Kidney (tissue), 13 donors: ENCODE measurements at regions not wholly inside any gene's neighbourhood (a gene's known extent, or its start where the extent isn't known, plus 50 kb on each side); places are given as distances from the start of the nearest gene placed in this dataset.
A peak's percentile ranks its signal among the peaks of the same experiment; 100 is the strongest.

Experiments
- DNase-seq, 5 donors: peaks; one replicate each; pipeline ENCODE4 v3.0.0-alpha.2; 2013 to 2020
- FAIRE-seq: peaks from 2 replicates; lab custom pipeline; 2012; peaks lifted over from hg19 to GRCh38; lab: Jason Lieb, UNC
- H3K27ac ChIP-seq, 2 donors: one replicate each; pipeline ENCODE4 v1.7.0; 2013; ENCODE audit warnings: low read depth in 2 of 2, low read length in 2 of 2, inconsistent platforms in 1 of 2
- H3K27me3 ChIP-seq: one replicate; pipeline ENCODE4 v1.7.1; 2013; ENCODE audit warnings: low read length, inconsistent platforms; ENCODE audit not compliant: control insufficient read depth, insufficient read depth
- H3K36me3 ChIP-seq, 3 donors: one replicate each; pipeline versions ENCODE4 v1.7.0 to v1.7.1; 2013; ENCODE audit warnings: low read length in 3 of 3, control low read depth in 1 of 3, inconsistent platforms in 1 of 3; ENCODE audit not compliant: insufficient read depth in 3 of 3, control insufficient read depth in 2 of 3
- H3K4me1 ChIP-seq, 3 donors: one replicate each; pipeline versions ENCODE4 v1.7.0 to v1.7.1; 2013; ENCODE audit warnings: low read length in 3 of 3, inconsistent platforms in 1 of 3, low read depth in 1 of 3; ENCODE audit not compliant: control insufficient read depth in 2 of 3, insufficient read depth in 2 of 3
- H3K4me3 ChIP-seq, 3 donors: one replicate each; pipeline versions ENCODE4 v1.7.0 to v1.8.1; 2013; ENCODE audit warnings: low read length in 3 of 3, control low read depth in 1 of 3, inconsistent platforms in 1 of 3
- H3K9ac ChIP-seq, 3 donors: one replicate each; pipeline versions ENCODE4 v1.7.0 to v1.7.1; 2013; ENCODE audit warnings: low read length in 3 of 3, control low read depth in 1 of 3, inconsistent platforms in 1 of 3
- H3K9me3 ChIP-seq, 3 donors: one replicate each; pipeline versions ENCODE4 v1.7.0 to v1.7.1; 2013; ENCODE audit warnings: low read length in 3 of 3, control low read depth in 1 of 3, inconsistent platforms in 1 of 3; ENCODE audit not compliant: control insufficient read depth in 2 of 3, insufficient read depth in 1 of 3
- CTCF ChIP-seq: IDR thresholded peaks from 3 replicates; pipeline ENCODE4 v1.5.1; 2012; ENCODE audit warnings: mild to moderate bottlenecking, moderate library complexity, borderline replicate concordance; ENCODE audit not compliant: insufficient read depth; ENCODE audit errors: extremely low read depth
- intact Hi-C: fragments of 100-400 bp; cut with DNase I; formaldehyde crosslinking; loops from one replicate; pipeline ENCODE4 v1.11.1; 2022
- donor health status: control.
- donor health status: control.
- donor health status: control.
- donor health status: control.
- donor health status: control.
- donor health status: DM: yes; HTN: yes; CAD: no.
- donor health status: Normal renal cell carcinoma (clear cell type).

- intact Hi-C loops = no loop called here
- DNase-seq = peak in 1 of 5 donors; percentile 19
Observed at GRCh38 chr10:42995537-42995936, 81.3 kb upstream of the RET start.

GRCh38 chr10:42996588-42996987, 80.3 kb upstream of the RET start:
- no peak for FAIRE-seq
- no peaks in the 10 kb centered on the region for H3K4me1 ChIP-seq
- intact Hi-C loops = no loop called here
- no peak overlapping the region for H3K9ac ChIP-seq
- H3K27me3 ChIP-seq = no peaks in the 10 kb centered on the region
- H3K4me3 ChIP-seq = no peak overlapping the region
- no peaks in the 10 kb centered on the region for H3K9me3 ChIP-seq
- H3K36me3 ChIP-seq = no peaks in the 10 kb centered on the region
- DNase-seq = no peak
- no peak for TF ChIP-seq CTCF
- H3K27ac ChIP-seq = no peak overlapping the region

More at GRCh38 chr10:42995537-42995936, 81.3 kb upstream of the RET start:
- Histone ChIP-seq H3K4me3 (no peak overlapping the region), H3K4me1 (no peaks in the 10 kb centered on the region), H3K27me3 (no peaks in the 10 kb centered on the region), H3K9ac (no peak overlapping the region), H3K27ac (no peak overlapping the region), H3K36me3 (no peaks in the 10 kb centered on the region), H3K9me3 (no peaks in the 10 kb centered on the region)
- no peak for TF ChIP-seq CTCF
- FAIRE-seq = no peak

- no peak for TF ChIP-seq CTCF
- Histone ChIP-seq H3K4me1 (no peaks in the 10 kb centered on the region), H3K9ac (no peak overlapping the region), H3K9me3 (no peaks in the 10 kb centered on the region), H3K36me3 (no peaks in the 10 kb centered on the region), H3K27ac (no peak overlapping the region), H3K4me3 (no peak overlapping the region), H3K27me3 (no peaks in the 10 kb centered on the region)
- no peak for FAIRE-seq
- DNase-seq = no peak
- intact Hi-C loops = no loop called here
Observed at GRCh38 chr10:42997151-42997848, 79.6 kb upstream of the RET start.

GRCh38 chr10:42997849-42998165, 79.1 kb upstream of the RET start:
- FAIRE-seq (no peak), DNase-seq (peak in 1 of 5 donors; percentile 25)
- Histone ChIP-seq H3K9ac (no peak overlapping the region), H3K4me1 (no peaks in the 10 kb centered on the region), H3K27me3 (no peaks in the 10 kb centered on the region), H3K36me3 (no peaks in the 10 kb centered on the region), H3K4me3 (no peak overlapping the region), H3K9me3 (no peaks in the 10 kb centered on the region), H3K27ac (no peak overlapping the region)
- no peak for TF ChIP-seq CTCF
- intact Hi-C loops = no loop called here
